Astrocyte (in vitro differentiated cells and primary cell): ENCODE measurements at regions not wholly inside any gene's neighbourhood (a gene's known extent, or its start where the extent isn't known, plus 50 kb on each side); places are given as distances from the start of the nearest gene placed in this dataset.

ENCODE experiments used
- EZH2 ChIP-seq: IDR thresholded peaks from 2 replicates; pipeline ENCODE4 v1.6.1; 2012; ENCODE audit warnings: mild to moderate bottlenecking, low read length, inconsistent platforms; ENCODE audit not compliant: insufficient read depth
- TF ChIP-seq, protein P1 (sequence below): IDR thresholded peaks from 2 replicates; pipeline ENCODE4 v1.5.1; 2011; ENCODE audit warnings: low read depth, mild to moderate bottlenecking, inconsistent platforms, low read length, moderate library complexity; ENCODE audit not compliant: insufficient read depth

DNA sequence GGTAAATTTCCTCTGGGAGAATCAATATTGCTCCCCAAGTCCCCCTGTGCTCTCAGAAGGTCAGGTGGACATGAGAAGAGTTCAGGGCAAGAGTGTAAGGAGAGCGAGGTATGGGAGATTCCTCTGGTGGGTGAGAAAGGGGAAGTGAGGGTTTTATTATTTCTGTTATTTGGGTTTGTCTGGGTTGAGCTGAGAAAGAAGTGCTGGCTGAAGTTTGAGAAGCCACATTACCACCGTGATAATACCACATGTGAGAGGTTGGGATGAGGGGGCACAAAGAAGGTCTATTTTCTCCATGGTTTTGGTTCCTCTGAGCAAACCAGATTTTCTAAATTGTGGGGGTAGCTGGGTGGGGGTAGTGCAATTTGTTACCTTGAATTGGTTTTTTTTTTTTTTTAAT is 350.4 kb downstream of the OSTF1 start:
- TF ChIP-seq, protein P1, sequence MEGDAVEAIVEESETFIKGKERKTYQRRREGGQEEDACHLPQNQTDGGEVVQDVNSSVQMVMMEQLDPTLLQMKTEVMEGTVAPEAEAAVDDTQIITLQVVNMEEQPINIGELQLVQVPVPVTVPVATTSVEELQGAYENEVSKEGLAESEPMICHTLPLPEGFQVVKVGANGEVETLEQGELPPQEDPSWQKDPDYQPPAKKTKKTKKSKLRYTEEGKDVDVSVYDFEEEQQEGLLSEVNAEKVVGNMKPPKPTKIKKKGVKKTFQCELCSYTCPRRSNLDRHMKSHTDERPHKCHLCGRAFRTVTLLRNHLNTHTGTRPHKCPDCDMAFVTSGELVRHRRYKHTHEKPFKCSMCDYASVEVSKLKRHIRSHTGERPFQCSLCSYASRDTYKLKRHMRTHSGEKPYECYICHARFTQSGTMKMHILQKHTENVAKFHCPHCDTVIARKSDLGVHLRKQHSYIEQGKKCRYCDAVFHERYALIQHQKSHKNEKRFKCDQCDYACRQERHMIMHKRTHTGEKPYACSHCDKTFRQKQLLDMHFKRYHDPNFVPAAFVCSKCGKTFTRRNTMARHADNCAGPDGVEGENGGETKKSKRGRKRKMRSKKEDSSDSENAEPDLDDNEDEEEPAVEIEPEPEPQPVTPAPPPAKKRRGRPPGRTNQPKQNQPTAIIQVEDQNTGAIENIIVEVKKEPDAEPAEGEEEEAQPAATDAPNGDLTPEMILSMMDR: no peak
- no peak for TF ChIP-seq EZH2
